ENCODE measurements at regions not wholly inside any gene's neighbourhood (a gene's known extent, or its start where the extent isn't known, plus 50 kb on each side); places are given as distances from the start of the nearest gene placed in this dataset.

DNA sequence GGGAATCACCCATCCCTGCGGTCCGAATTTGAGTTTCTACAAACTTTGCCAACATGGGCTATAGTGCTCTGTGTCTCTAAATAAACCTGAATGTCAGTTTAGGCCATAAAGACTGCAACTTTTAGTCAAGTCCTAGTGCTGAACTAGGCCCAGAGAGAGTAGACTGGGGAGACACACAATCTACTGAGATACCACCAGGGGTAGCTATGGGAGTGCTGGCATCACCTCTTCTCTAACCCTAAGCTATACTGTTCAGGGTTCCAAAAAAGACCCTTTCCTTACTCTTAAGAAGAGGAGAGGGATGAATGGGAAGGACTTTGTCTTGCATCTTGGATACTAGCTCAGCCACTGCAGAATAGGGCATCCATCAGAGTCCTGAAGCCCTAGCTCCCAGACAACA, 866.7 kb upstream of the PRMT6 start:
- TF ChIP-seq, protein P1, sequence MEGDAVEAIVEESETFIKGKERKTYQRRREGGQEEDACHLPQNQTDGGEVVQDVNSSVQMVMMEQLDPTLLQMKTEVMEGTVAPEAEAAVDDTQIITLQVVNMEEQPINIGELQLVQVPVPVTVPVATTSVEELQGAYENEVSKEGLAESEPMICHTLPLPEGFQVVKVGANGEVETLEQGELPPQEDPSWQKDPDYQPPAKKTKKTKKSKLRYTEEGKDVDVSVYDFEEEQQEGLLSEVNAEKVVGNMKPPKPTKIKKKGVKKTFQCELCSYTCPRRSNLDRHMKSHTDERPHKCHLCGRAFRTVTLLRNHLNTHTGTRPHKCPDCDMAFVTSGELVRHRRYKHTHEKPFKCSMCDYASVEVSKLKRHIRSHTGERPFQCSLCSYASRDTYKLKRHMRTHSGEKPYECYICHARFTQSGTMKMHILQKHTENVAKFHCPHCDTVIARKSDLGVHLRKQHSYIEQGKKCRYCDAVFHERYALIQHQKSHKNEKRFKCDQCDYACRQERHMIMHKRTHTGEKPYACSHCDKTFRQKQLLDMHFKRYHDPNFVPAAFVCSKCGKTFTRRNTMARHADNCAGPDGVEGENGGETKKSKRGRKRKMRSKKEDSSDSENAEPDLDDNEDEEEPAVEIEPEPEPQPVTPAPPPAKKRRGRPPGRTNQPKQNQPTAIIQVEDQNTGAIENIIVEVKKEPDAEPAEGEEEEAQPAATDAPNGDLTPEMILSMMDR (IDR thresholded peaks at IDR 0.05) = no peak
- TF ChIP-seq POLR2A (IDR thresholded peaks at IDR 0.05) (no peak), POLR2AphosphoS5 (IDR thresholded peaks at IDR 0.05) (no peak)
